GM21390 (cell line): ENCODE measurements at regions not wholly inside any gene's neighbourhood (a gene's known extent, or its start where the extent isn't known, plus 50 kb on each side); places are given as distances from the start of the nearest gene placed in this dataset.

ENCODE experiments used
- ATAC-seq: cut with Tn5 transposase; IDR thresholded peaks from one replicate; pipeline ENCODE4 v1.9.1; 2021; ENCODE audit not compliant: unreplicated experiment

GRCh38 chr5:125263356-125263755 lies 516.9 kb upstream of the ZNF608 start:
- ATAC-seq: no peak

GRCh38 chr5:125266106-125266505 lies 519.7 kb upstream of the ZNF608 start:
- ATAC-seq: no peak

DNA sequence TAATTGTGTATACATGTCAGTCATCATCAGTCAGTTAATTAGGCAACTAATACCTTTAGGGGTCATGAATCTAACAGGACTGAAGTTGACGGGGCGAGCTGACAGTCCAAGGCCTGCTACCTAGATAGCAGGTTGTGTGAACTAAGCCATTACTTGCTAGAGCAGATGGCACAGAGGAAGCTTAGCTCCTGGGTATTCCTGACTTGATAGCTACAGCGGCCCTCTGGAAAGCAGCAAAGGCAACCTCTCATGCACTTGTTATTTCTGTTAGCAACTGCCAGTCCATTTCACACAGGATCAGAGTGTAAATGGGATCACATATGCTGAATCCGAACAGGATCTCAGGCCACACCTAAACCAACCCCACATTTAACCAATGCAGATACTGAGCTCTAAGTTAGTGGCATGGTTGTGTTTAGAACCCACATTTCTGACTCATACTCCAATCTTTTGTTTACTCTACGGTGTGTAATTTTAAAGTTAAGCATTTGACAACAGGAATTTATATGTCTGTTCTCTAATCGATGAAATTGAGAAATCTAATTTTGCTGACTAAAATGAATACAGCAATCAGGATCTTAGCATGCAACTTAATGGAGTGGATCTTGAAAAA lies 521.3 kb upstream of the ZNF608 start:
- no peak for ATAC-seq

GRCh38 chr5:125269926-125270325 lies 523.5 kb upstream of the ZNF608 start:
- no peak for ATAC-seq

GRCh38 chr5:125272357-125272756 lies 525.9 kb upstream of the ZNF608 start:
- no peak for ATAC-seq

DNA sequence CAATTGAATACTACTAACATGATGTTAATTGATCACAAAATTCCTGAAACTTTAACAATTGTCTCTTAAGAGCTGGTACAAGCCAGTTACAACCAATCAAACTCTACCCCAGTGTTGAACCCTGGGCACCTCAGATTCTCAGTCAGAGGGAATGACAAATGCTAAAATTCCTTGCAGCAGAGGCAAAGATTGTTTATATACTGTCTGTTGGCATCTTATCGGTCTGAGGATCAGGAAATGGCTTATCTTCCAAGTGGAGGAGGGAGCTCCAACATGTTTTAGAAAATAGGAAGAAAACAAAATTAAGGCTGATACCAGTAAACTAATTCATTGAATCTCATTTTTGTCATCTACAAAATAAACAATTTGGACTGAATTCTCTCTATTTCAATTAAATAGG lies 527.8 kb upstream of the ZNF608 start:
- no peak for ATAC-seq

DNA sequence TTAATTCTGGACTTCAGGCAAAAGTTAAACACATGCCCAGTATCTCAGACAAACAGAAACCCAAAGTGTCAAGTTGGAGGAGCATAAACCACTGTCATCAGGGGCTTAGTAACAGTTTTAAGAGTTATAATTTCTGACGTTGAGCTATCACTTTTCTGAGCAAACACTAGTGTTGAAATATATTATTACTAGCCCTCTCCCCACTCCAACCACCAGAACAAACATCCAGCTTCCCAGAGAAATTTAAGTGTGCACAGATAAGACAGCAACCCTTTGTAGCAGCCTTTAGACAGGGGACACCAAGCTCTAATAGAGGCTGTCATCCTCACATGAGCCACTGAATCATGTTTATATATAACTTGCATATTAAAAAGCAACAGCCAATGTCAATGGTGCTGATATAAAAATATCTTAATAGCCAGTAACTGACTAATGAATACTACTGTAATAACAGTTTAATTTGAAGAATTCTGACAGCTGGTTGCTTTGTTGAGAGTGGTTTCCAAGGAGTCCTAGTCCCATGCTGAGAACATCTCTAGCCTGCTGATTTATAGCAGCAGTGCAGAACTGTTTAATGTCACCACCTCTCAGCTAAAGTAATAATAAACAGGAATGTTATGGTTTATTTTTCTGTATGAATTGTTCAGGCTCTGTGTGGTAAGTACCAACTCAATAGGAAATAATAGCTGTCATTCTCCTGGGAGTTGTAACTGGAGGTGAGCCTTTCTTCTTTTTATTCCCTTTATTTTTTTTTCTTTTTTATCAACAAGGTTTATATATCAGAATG lies 528.7 kb upstream of the ZNF608 start:
- ATAC-seq: no peak

DNA sequence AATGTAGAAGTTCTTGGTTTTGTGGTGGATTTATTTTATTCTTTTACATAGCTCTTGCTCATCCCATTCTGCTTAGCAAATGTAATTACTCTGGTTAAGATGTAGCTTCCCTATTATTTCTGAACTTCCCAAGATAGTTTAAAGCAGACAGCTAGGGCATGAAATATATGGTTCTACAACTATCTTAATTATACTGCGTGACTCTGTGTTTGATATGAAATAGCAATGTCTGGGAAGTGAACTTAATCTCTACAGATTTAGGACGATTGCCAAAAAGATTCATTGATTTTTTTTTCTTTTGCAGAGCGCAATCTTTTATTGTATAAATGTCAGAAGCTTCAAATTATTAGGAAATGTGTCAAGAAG lies 529.3 kb upstream of the ZNF608 start:
- ATAC-seq: no peak

GRCh38 chr5:125276096-125276495 lies 529.7 kb upstream of the ZNF608 start:
- ATAC-seq: no peak

DNA sequence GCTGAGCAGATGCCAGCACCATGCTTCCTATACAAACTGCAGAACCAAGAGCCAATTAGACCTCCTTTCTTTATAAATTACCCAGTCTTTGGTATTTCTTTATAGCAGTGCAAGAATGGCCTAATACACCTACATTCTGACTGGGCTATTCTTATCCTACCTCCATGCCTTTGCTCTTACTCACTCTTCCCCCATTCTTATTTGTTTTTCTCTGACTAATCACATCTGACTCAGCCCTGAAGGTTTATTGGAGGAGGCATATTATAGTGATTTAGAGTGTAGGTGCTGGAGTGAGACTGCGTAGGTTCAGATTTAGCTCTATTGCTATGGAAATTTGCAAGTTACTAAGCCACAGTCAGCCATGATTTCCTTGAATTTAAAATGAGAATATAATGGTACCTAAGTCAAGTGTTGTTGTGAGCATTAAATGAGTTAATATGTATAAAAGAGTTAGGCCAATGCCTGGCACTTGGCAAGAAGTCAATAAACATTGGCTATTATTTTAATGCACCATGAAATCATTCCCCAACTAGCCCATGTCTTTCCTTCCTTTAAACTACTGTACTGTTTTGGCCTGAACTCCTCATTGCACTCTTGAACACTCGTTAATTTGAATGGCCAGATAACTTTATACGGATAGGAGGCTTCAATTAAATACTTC lies 531.2 kb upstream of the ZNF608 start:
- no peak for ATAC-seq

- ATAC-seq: no peak
These were observed 532.3 kb upstream of the ZNF608 start for GRCh38 chr5:125278711-125279110.

GRCh38 chr5:125281667-125282066 lies 535.2 kb upstream of the ZNF608 start:
- ATAC-seq: no peak

- no peak for ATAC-seq
These were observed 536.9 kb upstream of the ZNF608 start for GRCh38 chr5:125283372-125283771.

DNA sequence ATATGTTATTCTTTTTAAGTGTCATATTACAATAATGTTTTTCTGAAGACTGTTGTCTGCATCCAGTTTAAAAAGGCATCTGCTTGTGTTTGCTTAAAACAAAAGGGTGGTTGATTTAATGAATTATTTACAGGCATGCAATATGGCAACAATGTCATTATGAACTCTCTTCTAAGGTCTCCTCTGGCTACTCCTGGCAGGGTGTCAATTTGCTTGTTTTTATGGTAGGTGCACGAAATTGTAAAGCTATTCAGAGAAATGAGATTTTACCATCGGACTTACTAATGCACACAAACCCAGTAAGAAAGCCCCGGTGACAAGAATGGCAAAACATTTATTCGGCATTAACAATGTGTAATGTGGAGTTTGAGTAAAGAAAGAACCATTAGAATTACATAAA lies 539.8 kb upstream of the ZNF608 start:
- ATAC-seq: no peak

GRCh38 chr5:125289606-125290005 lies 543.2 kb upstream of the ZNF608 start:
- no peak for ATAC-seq

DNA sequence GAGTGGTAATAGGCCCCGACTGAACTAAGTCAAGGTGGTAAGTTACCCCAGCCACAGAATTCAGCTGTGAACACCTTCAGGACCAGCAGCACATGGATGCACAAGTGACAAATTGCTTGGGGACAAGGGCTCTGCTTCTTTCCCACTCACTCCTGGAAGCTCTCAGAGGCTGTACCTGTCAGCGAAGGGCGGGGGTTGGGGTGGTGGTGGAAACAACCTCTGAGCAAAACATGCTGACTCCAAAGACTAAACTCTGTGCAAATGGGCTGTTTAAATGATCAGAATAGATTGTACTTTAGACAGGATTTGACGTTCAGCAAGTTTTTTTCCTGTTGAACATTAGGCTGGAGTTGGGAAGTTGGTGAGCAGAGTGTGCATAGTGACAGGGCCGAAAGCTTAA lies 544.5 kb upstream of the ZNF608 start:
- no peak for ATAC-seq

- ATAC-seq: no peak
These were observed 545.0 kb upstream of the ZNF608 start for GRCh38 chr5:125291447-125291846.

- no peak for ATAC-seq
These were observed 546.8 kb upstream of the ZNF608 start for GRCh38 chr5:125293223-125293622.

DNA sequence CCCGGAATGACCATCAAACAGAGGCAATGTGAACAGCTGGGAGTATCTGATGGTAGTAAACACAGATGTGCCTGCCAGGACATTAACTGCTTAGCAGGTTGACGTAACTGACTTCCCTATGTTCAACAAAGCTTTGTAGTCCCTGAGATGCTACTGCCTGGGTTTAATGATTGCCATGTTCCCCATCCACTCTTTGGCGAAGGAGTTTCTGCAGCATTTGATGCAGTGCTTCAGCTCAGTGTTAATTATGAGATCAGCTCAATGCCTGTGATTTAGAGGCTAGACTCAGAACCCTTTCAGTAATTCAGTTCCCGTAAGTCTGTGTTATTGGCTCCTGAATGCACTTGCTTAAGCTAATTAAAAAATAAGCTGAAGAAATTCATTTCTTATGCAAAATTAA lies 547.3 kb upstream of the ZNF608 start:
- ATAC-seq: no peak

- ATAC-seq: no peak
These were observed 548.4 kb upstream of the ZNF608 start for GRCh38 chr5:125294844-125295243.

DNA sequence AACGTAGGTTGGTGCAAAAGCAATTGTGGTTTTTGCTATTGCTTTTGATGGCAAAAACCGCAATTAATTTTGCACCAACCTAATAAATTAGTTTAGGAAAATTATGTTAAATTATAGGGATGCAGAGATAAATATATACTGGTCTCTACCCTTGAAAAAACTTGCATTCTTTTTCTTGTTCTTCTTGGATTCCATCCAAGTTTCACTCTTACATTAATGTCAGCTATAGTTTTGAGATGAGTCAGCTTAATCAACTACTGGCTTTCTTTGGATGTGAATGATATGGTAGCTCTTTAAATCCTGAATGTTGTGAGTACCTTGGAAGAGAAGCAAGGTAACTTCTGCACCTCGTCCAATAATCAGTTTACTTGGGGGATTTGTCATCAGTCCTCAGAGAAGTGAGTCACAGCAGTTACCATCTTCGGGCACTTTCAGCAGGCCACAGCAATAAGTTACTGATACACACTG lies 549.0 kb upstream of the ZNF608 start:
- no peak for ATAC-seq

DNA sequence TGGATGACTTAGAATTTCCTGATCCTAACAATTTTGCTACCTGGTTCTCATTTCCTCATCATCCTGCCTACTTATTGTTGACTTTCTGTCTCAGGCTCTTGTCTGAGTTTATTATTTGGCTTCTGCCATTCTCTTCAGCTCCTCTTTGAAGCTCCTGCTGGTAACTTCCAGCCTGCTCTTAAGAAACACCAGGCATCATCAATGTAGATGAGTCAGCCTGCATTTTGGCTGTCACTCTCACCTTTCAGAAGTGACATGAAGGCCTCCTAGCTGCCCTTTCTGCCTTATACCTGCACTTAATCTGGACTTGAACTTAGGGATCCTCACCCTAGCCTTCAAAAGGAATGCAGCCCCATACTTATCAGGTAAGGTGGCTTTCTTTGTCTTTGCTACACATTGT lies 551.8 kb upstream of the ZNF608 start:
- no peak for ATAC-seq
